MCF 10A (cell line): ENCODE measurements at regions not wholly inside any gene's neighbourhood (a gene's known extent, or its start where the extent isn't known, plus 50 kb on each side); places are given as distances from the start of the nearest gene placed in this dataset.

Experiments
- BruUV-seq: library from RNA; stranded (reverse); fragments of 400-500 nt; replicated peaks from 2 replicates; lab custom pipeline; 2021; lab: Mats Ljungman, UMichigan
- CTCF ChIA-PET: fragments of 300-600 bp; sonication (Branson Sonifier 250); formaldehyde crosslinking; extraction: SDS; loops from one replicate; lab custom pipeline; 2021; ENCODE audit warnings: antibody characterized with exemption, inconsistent platforms; lab: Yijun Ruan, JAX
- POLR2A ChIA-PET: fragments of 300-600, 350-650 bp; sonication (Branson Sonifier 250); formaldehyde crosslinking; extraction: SDS; loops from one replicate; lab custom pipeline; 2020; ENCODE audit warnings: antibody characterized with exemption, inconsistent platforms; lab: Yijun Ruan, JAX
- DNase-seq: peaks from one replicate; pipeline ENCODE4 v3.0.0-alpha.2; 2018; ENCODE audit not compliant: unreplicated experiment
- H3K27ac Mint-ChIP-seq: one replicate; pipeline ENCODE4 v1.8.0; 2022; ENCODE audit warnings: mild to moderate bottlenecking, low read depth, mixed read lengths; ENCODE audit not compliant: unreplicated experiment
- H3K27me3 Mint-ChIP-seq: one replicate; pipeline ENCODE4 v1.8.0; 2022; ENCODE audit warnings: mixed read lengths; ENCODE audit not compliant: insufficient read depth, unreplicated experiment
- H3K36me3 Mint-ChIP-seq: one replicate; pipeline ENCODE4 v1.8.0; 2022; ENCODE audit warnings: mild to moderate bottlenecking, moderate library complexity, mixed read lengths; ENCODE audit not compliant: insufficient read depth, unreplicated experiment
- H3K4me1 Mint-ChIP-seq: one replicate; pipeline ENCODE4 v1.8.0; 2022; ENCODE audit warnings: mixed read lengths; ENCODE audit not compliant: insufficient read depth, unreplicated experiment
- H3K4me3 Mint-ChIP-seq: one replicate; pipeline ENCODE4 v1.8.0; 2022; ENCODE audit warnings: mild to moderate bottlenecking, moderate library complexity, mixed read lengths; ENCODE audit not compliant: unreplicated experiment
- H3K9me3 Mint-ChIP-seq: one replicate; pipeline ENCODE4 v1.8.0; 2022; ENCODE audit warnings: mixed read lengths; ENCODE audit not compliant: unreplicated experiment
- intact Hi-C: fragments of 100-400 bp; cut with micrococcal nuclease; formaldehyde crosslinking; loops from 2 replicates; pipeline ENCODE4 v1.14.1; 2022
- TF ChIP-seq, protein P1 (sequence below): fragments of 200-600 bp; IDR thresholded peaks from one replicate; pipeline ENCODE4 v1.8.0; 2022; ENCODE audit warnings: antibody characterized with exemption, mild to moderate bottlenecking; ENCODE audit not compliant: unreplicated experiment

DNA sequence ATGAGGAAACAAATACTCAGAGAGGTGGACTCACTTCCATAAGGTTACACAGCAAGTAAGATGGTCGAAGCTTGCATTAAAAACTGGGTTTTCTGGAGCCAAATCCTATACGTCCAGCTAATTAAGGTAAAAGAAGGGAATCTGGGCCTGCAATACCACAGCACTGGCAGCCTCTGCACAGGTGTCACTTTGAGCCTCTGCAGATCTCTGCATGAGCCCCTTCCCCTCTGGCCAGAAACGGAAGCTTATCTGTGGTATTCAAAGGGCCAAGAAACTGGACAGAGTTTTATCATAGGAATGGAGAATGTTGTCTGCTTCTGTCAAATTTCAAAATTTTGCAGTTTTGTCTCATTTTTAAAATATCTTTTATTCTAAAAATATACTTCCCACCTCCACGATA lies 76.1 kb downstream of the OSR1 start:
- Mint-ChIP-seq H3K9me3 (peaks cover 6% of the 10 kb centered on the region), H3K27ac (no peak overlapping the region), H3K4me1 (peaks cover 6% of the 10 kb centered on the region), H3K27me3 (no peaks in the 10 kb centered on the region), H3K36me3 (peaks cover 6% of the 10 kb centered on the region), H3K4me3 (no peak overlapping the region)
- TF ChIP-seq, protein P1, sequence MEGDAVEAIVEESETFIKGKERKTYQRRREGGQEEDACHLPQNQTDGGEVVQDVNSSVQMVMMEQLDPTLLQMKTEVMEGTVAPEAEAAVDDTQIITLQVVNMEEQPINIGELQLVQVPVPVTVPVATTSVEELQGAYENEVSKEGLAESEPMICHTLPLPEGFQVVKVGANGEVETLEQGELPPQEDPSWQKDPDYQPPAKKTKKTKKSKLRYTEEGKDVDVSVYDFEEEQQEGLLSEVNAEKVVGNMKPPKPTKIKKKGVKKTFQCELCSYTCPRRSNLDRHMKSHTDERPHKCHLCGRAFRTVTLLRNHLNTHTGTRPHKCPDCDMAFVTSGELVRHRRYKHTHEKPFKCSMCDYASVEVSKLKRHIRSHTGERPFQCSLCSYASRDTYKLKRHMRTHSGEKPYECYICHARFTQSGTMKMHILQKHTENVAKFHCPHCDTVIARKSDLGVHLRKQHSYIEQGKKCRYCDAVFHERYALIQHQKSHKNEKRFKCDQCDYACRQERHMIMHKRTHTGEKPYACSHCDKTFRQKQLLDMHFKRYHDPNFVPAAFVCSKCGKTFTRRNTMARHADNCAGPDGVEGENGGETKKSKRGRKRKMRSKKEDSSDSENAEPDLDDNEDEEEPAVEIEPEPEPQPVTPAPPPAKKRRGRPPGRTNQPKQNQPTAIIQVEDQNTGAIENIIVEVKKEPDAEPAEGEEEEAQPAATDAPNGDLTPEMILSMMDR, result no peak
- no TSS peak for BruUV-seq
- ChIA-PET POLR2A (interaction anchor here (0.8 to 0.9 kb wide), 2 partner anchors 17 to 53 kb away, joined by 3 read pairs; no protein-coding TSS in a partner anchor), CTCF (interaction anchor here (0.6 kb wide), 1 partner anchor 90 kb away, joined by 4 read pairs; no protein-coding TSS in a partner anchor)
- DNase-seq, result no peak
- intact Hi-C loops, result no loop called here

DNA sequence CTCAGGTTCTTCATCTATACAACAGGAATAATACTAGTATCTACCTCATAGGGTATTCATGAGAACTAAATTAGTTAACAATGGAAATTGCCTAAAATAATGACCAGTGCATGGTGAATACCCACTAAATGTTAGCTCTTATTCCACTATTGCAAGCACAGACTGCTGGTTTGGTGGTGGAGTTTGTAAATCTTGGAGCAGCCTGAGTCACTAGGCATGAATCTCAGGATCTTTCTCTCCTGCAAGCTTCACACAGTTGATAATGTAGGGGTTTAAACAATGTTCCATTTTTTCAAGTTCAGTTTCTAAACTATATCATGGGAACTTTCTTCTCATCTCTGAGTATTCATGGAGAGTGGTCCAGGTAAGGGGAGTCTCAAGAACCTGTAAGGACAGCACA lies 84.0 kb downstream of the OSR1 start:
- ChIA-PET POLR2A (interaction anchor here (1.1 kb wide), 1 partner anchor 27 kb away, joined by 3 read pairs; no protein-coding TSS in a partner anchor), CTCF (interaction anchor here (0.7 kb wide), 1 partner anchor 47 kb away, joined by 3 read pairs; no protein-coding TSS in a partner anchor)
- no peak for DNase-seq

DNA sequence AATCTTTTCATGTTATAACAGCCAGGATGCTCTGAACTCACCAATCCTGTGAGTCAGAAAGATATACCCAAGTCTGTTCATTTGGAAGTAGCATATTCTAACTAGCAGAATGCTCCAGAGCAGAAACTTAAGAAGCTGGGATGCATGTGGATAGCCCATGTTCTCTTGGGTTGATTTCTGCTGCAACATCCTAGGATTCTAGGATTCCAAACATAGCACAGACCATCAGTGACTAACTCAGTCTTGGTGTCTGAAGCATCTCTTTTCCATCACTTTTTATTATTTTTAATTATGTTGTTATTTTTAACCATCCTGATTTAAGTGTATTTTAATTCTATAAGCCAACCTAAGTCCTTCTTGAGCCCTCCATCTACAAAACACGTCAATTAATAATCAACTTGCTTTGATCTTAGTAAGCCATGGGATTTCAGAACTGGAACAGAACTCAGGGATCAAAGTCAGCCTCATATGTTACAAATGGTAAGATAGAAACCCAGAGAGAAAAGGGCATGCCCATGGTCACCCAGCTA lies 85.4 kb downstream of the OSR1 start:
- no peaks in the 10 kb centered on the region for H3K4me1 Mint-ChIP-seq
- no peak overlapping the region for H3K27ac Mint-ChIP-seq
- peaks cover 4% of the 10 kb centered on the region for H3K36me3 Mint-ChIP-seq
- no peaks in the 10 kb centered on the region for H3K9me3 Mint-ChIP-seq
- DNase-seq, result no peak
- no peaks in the 10 kb centered on the region for H3K27me3 Mint-ChIP-seq
- ChIA-PET POLR2A (interaction anchor here (1.2 kb wide), 1 partner anchor 38 kb away, joined by 3 read pairs; no protein-coding TSS in a partner anchor), CTCF (interaction anchor here (0.6 to 0.8 kb wide), 2 partner anchors 313 to 428 kb away, joined by 3 read pairs; no protein-coding TSS in a partner anchor)
- no TSS peak for BruUV-seq
- no peak overlapping the region for H3K4me3 Mint-ChIP-seq
- TF ChIP-seq, protein P1, result no peak
- intact Hi-C loops, result no loop called here

More for the DNA sequence above, 84.0 kb downstream of the OSR1 start:
- TF ChIP-seq, protein P1, result no peak
- Mint-ChIP-seq H3K4me3 (no peak overlapping the region), H3K9me3 (peaks cover 6% of the 10 kb centered on the region), H3K36me3 (peaks cover 4% of the 10 kb centered on the region), H3K4me1 (no peaks in the 10 kb centered on the region), H3K27me3 (no peaks in the 10 kb centered on the region), H3K27ac (no peak overlapping the region)
- BruUV-seq, result no TSS peak
- intact Hi-C loops, result no loop called here

DNA sequence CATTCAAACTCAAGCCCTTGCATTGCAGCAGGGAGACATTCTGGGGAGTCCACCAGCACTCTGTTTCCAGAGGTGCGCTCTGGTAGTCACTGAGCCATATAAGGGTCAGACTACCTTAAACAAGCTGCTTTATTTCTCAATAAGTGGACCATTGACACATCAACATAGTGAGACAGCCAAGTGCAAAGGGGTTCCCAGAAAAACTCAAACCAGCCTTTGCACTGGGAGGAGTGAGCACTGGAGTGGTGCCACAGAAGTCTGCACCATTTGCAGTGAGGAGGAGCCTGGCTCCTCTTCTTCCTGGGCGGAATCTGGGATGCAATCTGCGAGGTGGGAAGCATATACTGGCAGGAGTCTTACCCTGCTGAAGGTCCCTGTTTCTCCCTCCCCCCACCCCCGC lies 86.4 kb downstream of the OSR1 start:
- no peak overlapping the region for H3K4me3 Mint-ChIP-seq
- BruUV-seq, result no TSS peak
- POLR2A ChIA-PET, result interaction anchor here (1.1 kb wide), 1 partner anchor 9 kb away, joined by 7 read pairs; no protein-coding TSS in a partner anchor
- peaks cover 4% of the 10 kb centered on the region for H3K36me3 Mint-ChIP-seq
- CTCF ChIA-PET, result interaction anchor here (0.6 kb wide), 2 partner anchors 26 to 428 kb away, joined by 3 read pairs; no protein-coding TSS in a partner anchor
- no peak overlapping the region for H3K27ac Mint-ChIP-seq
- H3K9me3 Mint-ChIP-seq, result no peaks in the 10 kb centered on the region
- H3K27me3 Mint-ChIP-seq, result no peaks in the 10 kb centered on the region
- no peak for DNase-seq
- TF ChIP-seq, protein P1, result no peak
- no peaks in the 10 kb centered on the region for H3K4me1 Mint-ChIP-seq
- intact Hi-C loops, result no loop called here
